Mucosa of descending colon (tissue), 3 donors: ENCODE measurements at regions not wholly inside any gene's neighbourhood (a gene's known extent, or its start where the extent isn't known, plus 50 kb on each side); places are given as distances from the start of the nearest gene placed in this dataset.
"Not testable (repeated sequence)": the region's sequence is repeated elsewhere in the genome, so short reads cannot be mapped to it uniquely, and the experiment has no call there.

Source experiments
- ATAC-seq: fragments of 200-7000 bp; cut with Tn5 transposase; one replicate; pipeline ENCODE4 v1.9.1; 2020; ENCODE audit warnings: mild to moderate bottlenecking, moderate library complexity
- DNase-seq, 3 donors: peaks; one replicate each; pipeline ENCODE4 v3.0.0-alpha.2; 2020
- H3K36me3 ChIP-seq: fragments of 200-600 bp; one replicate; pipeline ENCODE4 v1.8.0; 2021; ENCODE audit warnings: low read depth, mild to moderate bottlenecking
- H3K4me1 ChIP-seq: fragments of 200-600 bp; one replicate; pipeline ENCODE4 v1.8.0; 2021; ENCODE audit warnings: low read depth, mild to moderate bottlenecking
- H3K4me3 ChIP-seq: fragments of 200-600 bp; one replicate; pipeline ENCODE4 v1.8.0; 2021; ENCODE audit warnings: mild to moderate bottlenecking
- H3K9me3 ChIP-seq: fragments of 200-600 bp; one replicate; pipeline ENCODE4 v1.8.0; 2021; ENCODE audit warnings: mild to moderate bottlenecking
- CTCF ChIP-seq: fragments of 200-600 bp; IDR thresholded peaks from one replicate; pipeline ENCODE4 v1.8.0; 2022; ENCODE audit warnings: antibody characterized with exemption, mild to moderate bottlenecking
- intact Hi-C, 2 donors: fragments of 100-400 bp; cut with DNase I in 1 of 2; cut with micrococcal nuclease in 1 of 2; formaldehyde crosslinking; loops; one replicate each; pipeline versions ENCODE4 v1.11.0 to v1.11.1; 2022; cut with DNase I, micrococcal nuclease
- donor health status: DM: no; HTN: no; CAD: no; lungs with moderate emphysema.
- donor health status: DM: no; HTN: no; CAD: no.
- donor health status: DM: no; HTN: yes; CAD: no.

GRCh38 chr11:49377978-49378377 is 169.6 kb upstream of the FOLH1 start:
- DNase-seq (no peak), ATAC-seq (no peak)
- Histone ChIP-seq H3K9me3 (no peaks in the 10 kb centered on the region), H3K4me1 (no peaks in the 10 kb centered on the region), H3K36me3 (no peaks in the 10 kb centered on the region), H3K4me3 (no peak overlapping the region)
- intact Hi-C loops = no loop called here
- no peak for TF ChIP-seq CTCF

- intact Hi-C loops, H3K9me3 ChIP-seq, DNase-seq, H3K4me3 ChIP-seq, ATAC-seq, H3K4me1 ChIP-seq, H3K36me3 ChIP-seq: not testable (repeated sequence)
Measured at GRCh38 chr11:49373866-49374265, 165.5 kb upstream of the FOLH1 start.

GRCh38 chr11:49373385-49373784 is 165.0 kb upstream of the FOLH1 start:
- ATAC-seq, H3K4me1 ChIP-seq, DNase-seq, intact Hi-C loops, H3K36me3 ChIP-seq, H3K4me3 ChIP-seq, H3K9me3 ChIP-seq: not testable (repeated sequence)

GRCh38 chr11:49372137-49372536 is 163.7 kb upstream of the FOLH1 start:
- H3K9me3 ChIP-seq, ATAC-seq, H3K4me3 ChIP-seq, DNase-seq, H3K4me1 ChIP-seq, intact Hi-C loops, H3K36me3 ChIP-seq: not testable (repeated sequence)

GRCh38 chr11:49368556-49368955 is 160.2 kb upstream of the FOLH1 start:
- H3K4me3 ChIP-seq, ATAC-seq, intact Hi-C loops, H3K36me3 ChIP-seq, H3K4me1 ChIP-seq, DNase-seq, H3K9me3 ChIP-seq: not testable (repeated sequence)

GRCh38 chr11:49365375-49365774 is 157.0 kb upstream of the FOLH1 start:
- H3K4me3 ChIP-seq, intact Hi-C loops, DNase-seq, H3K36me3 ChIP-seq, ATAC-seq, H3K9me3 ChIP-seq, H3K4me1 ChIP-seq: not testable (repeated sequence)

- ATAC-seq, H3K4me3 ChIP-seq, DNase-seq, H3K4me1 ChIP-seq, H3K36me3 ChIP-seq, intact Hi-C loops, H3K9me3 ChIP-seq: not testable (repeated sequence)
Measured at GRCh38 chr11:49362994-49363393, 154.6 kb upstream of the FOLH1 start.

- H3K4me3 ChIP-seq, H3K4me1 ChIP-seq, intact Hi-C loops, H3K9me3 ChIP-seq, ATAC-seq, DNase-seq, H3K36me3 ChIP-seq: not testable (repeated sequence)
Measured at GRCh38 chr11:49354536-49354935, 146.1 kb upstream of the FOLH1 start.

GRCh38 chr11:49352868-49353267 is 144.5 kb upstream of the FOLH1 start:
- ATAC-seq, H3K36me3 ChIP-seq, intact Hi-C loops, H3K4me1 ChIP-seq, H3K9me3 ChIP-seq, DNase-seq, H3K4me3 ChIP-seq: not testable (repeated sequence)

GRCh38 chr11:49346627-49347026 is 138.2 kb upstream of the FOLH1 start:
- DNase-seq, ATAC-seq, H3K4me3 ChIP-seq, intact Hi-C loops, H3K4me1 ChIP-seq, H3K36me3 ChIP-seq, H3K9me3 ChIP-seq: not testable (repeated sequence)

- intact Hi-C loops, H3K4me3 ChIP-seq, H3K4me1 ChIP-seq, H3K36me3 ChIP-seq, ATAC-seq, H3K9me3 ChIP-seq, DNase-seq: not testable (repeated sequence)
Measured at GRCh38 chr11:49328485-49329186, 120.2 kb upstream of the FOLH1 start.

- H3K4me1 ChIP-seq, H3K36me3 ChIP-seq, H3K4me3 ChIP-seq, H3K9me3 ChIP-seq, ATAC-seq, DNase-seq, intact Hi-C loops: not testable (repeated sequence)
Measured at GRCh38 chr11:49327766-49328165, 119.4 kb upstream of the FOLH1 start.

GRCh38 chr11:49326651-49327050 is 118.2 kb upstream of the FOLH1 start:
- H3K4me1 ChIP-seq, H3K9me3 ChIP-seq, intact Hi-C loops, ATAC-seq, H3K36me3 ChIP-seq, H3K4me3 ChIP-seq, DNase-seq: not testable (repeated sequence)
